HG03159 (cell line): ENCODE measurements at regions not wholly inside any gene's neighbourhood (a gene's known extent, or its start where the extent isn't known, plus 50 kb on each side); places are given as distances from the start of the nearest gene placed in this dataset.

ENCODE experiments used
- ATAC-seq: cut with Tn5 transposase; IDR thresholded peaks from one replicate; pipeline ENCODE4 v1.9.1; 2021; ENCODE audit warnings: mild to moderate bottlenecking, moderate library complexity; ENCODE audit not compliant: unreplicated experiment

DNA sequence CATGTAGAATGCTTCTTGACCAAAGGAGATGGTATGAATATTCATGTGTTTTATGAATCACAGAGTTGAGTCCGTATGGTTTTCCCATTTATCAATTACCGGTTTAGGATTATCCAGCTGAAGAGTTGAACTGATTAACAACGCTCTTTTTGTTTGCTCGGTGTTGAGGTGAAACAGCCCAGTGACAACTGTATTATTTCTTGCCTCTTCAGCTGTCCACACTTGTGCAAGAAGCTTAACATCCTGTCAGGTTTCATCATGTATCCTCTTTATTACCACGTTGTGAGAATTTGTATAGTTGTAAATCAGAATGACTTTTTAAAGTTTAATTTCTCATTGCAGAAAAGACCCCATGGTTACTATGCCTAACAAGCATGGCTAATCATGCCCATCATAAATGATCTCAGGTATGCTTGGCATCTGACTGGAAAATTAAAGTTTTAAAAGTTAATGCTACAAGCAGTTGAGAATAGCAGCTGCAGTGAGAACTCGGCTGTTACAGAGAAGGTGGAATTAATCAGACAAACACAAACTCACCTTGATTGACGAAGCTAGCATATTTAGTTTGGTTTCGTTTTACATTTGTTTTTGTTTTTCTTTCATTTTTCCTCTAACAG, 563.2 kb upstream of the ADGRL2 start:
- no peak for ATAC-seq

DNA sequence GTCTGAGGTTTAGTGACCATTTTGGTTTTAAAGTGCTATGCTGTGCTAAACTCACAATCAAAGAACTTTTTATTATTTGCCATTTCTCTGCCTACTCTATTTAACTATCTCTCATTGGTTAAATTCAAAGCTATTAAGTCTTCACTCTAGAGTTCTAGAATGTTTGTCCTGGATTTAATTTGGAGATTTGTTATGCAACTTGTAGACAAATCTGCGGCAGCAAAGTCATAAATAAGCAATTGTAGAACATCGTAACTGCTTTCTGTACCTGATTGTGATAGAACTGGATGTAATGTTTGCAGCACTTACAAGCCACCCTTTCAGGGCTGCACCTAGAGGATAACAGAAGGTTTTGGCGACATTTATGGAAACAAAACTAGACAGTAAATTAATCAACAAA, 566.5 kb upstream of the ADGRL2 start:
- ATAC-seq = no peak

DNA sequence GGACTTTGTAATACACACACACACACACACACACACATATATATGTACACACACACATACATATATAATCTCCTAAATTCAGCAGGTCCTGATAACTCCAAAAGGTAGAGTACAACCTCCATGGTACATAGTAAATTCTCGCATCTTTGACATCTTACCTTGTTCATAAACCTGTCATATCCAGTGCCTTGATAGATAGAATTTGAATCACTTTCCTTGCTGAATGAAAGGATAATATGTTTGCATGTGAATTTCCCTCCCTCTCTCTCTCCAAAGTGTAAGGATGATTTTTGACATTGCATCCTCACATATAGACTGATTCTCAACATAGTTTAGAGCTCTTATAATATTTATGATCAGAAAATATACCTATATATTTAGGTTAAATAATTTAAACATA, 567.1 kb upstream of the ADGRL2 start:
- ATAC-seq = no peak

DNA sequence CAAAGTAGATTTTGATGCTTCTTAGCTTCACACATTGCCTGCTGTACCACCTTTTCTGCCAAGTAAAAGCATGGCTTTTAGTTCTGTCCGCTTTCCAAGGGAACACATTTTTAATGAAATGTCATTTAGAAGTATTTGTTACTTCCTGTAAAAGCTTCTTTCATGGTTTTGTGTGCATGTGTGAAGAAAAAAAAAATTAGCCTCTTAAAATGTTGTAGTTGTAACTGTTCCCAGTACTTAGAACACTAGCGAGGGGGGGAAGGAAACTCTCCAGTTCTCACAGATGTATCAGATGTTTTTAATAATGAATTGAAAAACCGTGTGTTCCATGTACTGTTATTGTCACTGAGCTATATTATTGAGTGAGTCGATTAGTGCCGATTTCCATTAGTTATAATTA, 568.3 kb upstream of the ADGRL2 start:
- no peak for ATAC-seq

DNA sequence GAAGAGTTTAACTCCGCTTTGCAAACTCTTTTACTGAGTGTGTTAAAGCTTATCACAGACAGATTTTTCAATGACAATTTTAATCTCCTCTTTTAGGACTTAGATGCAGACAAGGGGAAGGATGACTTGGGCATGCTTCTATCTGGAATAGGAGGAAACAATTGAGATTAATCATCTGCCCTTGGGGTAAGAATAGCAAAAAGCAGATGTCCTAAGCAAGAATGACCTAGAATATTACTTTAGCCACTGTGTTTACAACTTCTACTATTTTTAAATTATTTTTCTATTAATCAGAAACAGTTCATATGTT, 569.0 kb upstream of the ADGRL2 start:
- no peak for ATAC-seq

DNA sequence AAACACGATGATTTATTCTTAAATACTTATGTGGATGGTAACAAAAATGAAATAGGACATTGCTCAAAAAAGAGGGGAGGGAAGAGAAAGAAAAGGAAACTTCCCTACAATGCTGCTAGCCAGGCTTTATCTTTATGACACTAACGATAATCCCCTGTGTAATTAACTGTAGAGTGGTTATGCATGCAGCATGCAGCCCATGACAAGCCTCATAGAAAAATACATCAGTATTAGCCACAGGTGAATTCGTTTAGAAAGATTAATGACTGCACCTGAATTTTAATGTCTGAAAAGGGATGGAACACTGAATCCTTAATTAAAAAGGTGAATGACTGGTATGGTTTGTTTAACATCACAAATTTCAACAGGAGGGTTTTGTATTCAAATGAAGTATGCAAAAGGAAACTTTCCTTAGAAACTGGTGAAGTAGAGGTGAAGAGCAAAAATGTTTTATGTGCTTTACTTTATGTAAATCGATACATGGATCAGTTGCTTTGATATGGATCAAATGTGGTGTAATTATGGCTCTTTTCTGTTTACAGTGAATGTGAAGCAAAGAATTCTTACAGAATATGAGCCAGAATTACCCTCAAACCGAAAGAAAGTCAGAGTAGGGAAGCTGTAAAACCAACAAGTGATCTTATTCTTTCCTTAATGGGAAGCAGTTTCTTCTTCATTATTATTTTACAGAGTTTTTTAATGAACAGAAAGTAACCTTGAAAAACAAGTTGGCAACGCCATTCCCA, 569.6 kb upstream of the ADGRL2 start:
- no peak for ATAC-seq

DNA sequence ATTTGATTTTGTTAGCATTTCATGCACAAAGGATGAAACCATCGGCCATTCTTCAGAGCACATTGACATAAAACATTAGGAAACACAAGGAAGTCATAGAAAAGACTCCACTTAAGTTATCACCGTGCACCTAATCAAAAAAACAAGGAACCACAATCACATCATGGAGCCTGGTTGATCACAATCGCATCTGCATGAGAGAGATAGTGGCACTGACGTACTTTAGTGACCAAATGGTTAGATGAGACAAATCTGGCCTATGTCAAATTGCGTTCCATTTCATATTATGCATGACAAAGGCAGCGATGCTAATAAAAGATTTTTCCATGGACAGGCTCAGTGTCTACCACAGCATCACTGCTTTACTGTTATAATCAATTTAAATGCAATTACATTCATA, 571.8 kb upstream of the ADGRL2 start:
- no peak for ATAC-seq

DNA sequence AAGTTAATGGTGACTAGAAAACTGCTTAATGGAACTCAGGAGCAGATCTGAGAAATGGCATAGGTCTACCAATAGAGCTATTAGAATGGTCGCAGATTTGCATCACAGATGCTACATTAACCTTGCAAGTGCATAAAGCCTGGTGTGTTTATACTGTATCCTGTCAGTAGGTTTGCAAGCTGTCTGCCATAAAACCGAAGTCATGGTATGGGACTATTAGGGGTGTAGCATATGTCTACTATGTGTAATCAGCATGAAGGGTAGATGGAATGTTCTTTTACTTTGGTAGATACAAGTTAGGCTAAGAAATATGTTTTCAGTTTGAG, 574.2 kb upstream of the ADGRL2 start:
- no peak for ATAC-seq

DNA sequence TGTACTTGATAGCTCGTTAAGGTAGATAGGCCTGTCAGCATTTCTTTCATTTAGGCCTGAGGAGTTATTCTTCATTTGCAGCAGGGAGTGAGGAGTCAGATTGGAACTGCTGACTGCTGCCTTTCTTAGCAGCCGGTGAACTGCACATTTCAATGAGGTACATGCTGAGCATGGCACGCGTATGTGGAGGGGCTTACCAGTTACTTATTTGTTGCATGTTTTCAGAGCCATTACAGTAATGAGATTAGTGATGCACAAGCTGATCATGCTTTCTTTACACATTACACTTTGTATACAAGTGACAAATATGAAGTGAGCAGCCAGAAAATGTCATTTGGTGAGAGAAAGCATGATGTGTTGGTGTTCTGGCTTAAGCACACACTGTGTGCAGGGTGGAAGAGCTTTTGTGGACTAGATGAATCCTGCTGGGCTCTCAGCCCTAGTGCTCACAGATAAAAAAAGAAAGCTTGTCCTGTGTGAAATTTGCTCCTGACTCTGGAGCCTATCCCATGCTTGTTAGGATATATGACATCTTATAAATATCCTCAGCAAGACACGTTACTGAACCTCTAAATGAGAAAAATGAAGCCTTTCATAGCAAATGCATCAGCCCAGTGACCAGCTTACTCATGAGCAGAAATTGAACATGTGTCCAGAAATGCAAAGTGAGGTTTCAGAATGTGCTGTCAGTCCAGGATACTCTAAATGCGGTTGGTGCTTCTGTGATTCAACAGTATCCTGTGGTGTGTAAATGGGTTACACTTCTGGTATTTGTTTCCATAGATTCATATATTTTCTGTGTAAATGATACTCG, 574.7 kb upstream of the ADGRL2 start:
- ATAC-seq = no peak

DNA sequence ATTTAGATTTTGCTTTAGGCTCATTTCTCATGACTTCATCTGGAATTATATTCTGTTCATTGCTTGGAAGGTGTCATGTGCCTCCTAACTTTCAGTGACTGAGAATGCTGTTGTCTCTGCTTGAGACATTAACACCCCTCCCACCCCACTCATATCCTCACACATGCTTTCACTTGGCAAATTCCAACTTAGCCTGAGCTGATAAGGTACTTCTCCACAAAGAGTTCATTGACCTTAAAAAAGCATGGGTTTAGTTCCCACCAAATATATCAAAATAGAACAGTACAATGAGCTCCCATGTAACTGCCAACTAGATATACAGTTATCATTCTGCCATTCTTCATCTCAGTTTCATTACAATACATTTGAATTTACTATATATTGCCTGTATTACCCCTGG, 576.5 kb upstream of the ADGRL2 start:
- ATAC-seq = no peak

DNA sequence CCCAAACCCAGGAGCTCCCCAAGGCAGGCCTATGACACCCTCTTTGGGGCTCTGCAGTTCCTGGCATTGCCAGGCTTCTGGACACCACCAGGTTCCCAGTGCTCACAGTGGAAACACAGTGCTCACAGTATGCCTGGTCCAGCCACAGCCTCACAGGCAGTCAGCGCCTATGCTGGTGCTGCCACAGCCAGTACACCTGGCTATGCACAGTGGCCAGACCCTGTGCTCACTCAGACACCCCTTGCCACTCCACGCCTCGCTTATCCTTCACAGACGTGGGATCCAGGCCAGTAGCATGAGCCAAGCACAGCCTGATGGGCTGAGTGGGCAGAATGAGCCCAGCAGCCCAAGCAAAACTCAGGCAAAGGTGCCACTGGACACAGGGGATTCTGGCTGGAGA, 579.2 kb upstream of the ADGRL2 start:
- no peak for ATAC-seq

DNA sequence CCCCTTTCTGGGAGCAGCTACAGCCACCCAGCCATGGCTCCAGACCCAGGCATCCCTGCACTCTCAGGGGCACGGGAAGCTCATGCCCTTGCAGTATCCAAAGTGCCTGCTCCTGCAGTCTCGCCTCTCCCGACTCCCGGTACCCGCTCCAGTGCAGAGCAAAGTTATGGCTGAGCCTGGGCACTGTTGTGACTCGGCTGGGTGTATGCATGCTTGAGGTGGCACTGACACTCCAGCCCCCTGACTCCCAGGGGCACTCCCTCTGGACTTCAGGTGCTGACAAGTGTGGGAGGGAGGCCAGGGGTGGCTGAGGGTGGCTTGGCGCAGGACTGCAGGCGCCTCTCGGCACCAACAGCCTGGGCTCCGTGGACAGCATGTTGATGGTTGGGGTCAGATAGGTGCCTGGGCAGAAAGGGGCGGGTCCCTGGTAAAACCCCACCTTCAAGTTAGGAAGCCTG, 580.1 kb upstream of the ADGRL2 start:
- no peak for ATAC-seq

DNA sequence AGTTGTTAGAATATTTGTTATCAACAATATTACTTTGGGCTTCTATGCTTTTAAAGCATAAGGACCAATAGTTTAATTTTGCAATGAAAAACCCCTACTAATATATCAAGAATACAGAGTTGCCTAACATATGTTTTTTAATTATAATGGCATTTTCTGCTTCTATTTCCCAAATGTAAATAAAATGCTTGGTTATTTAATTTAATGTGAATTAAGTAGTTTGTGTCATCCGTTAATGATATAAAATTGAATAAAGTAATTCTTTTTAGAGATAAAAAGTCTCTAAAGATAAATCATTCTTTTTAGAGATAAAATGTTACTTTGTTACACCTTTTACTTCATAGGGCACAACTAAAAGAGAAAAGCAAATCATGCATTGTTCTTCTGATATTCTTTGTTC, 583.7 kb upstream of the ADGRL2 start:
- ATAC-seq = no peak

DNA sequence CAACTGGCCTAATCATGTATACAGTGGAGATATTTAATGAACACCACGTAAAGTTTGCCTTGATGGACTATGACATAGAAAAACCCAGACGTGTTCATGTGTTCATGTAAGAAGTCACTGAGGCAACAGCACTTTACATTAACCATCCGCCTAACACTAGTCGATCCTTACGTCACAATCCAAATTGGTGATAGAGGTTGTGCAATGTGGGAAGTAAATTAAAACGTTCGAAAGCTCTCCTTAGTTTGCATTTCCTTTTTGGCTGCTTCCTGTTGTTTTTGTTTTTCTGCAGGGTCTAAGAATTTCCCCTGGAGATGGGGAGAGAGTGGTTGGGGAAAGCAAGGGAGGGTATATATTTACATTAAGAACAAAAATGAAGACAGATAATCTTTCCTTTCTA, 587.5 kb upstream of the ADGRL2 start:
- ATAC-seq = no peak

DNA sequence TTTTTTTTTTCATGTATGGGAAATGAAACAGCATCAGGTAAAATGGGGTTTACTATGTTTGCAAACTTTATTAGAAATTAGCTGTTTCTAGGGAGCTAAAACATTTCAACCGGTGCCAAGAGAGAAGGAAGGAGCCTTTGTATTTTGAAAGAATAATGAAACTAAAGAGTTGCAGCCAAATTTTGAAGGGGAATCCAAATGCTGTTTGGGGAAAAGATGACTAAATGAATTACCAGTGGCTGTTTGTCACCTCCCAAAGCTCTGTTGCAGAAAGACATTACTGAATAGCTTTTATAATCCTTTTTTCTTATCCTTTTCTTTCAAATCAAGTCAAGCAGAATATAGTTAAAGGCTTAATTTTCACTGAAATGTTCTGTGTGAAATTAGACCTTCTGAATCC, 591.3 kb upstream of the ADGRL2 start:
- no peak for ATAC-seq

DNA sequence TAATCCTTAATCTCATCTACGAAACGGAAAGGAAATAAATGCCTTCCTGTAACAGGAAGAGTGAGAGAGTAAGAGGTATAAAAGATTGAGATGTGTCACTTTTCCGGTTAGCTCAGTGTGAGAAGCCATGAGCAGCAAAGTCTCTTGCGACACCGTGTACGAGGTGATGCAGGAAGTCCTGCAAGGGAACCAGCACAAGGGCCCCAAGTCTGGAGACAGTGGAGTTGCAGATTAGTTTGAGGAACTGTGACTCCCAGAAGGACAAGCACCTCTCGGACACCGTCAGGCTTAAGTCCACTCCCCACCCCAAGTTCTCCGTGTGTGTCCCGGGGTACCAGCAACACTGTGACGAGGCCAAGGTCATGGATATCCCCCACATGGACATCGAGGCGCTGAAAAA, 592.3 kb upstream of the ADGRL2 start:
- no peak for ATAC-seq

DNA sequence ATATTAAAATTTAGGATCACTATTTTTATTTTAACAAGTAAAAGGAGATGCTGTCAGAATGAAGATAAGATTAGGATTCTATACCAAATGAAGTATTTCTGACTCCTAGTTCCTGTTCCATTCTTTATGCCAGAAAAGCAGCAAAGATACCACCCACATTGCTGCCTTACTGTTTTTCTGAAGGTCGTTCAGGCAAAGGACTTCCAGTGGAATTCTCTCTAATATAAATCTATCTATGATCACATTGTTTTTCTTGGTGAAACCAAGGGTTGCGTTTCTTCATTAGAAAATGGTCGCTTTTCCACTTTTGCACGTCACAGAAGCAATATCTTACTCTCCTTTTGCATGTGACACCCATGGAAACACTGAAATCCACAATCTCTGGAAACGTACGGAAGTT, 594.8 kb upstream of the ADGRL2 start:
- no peak for ATAC-seq

DNA sequence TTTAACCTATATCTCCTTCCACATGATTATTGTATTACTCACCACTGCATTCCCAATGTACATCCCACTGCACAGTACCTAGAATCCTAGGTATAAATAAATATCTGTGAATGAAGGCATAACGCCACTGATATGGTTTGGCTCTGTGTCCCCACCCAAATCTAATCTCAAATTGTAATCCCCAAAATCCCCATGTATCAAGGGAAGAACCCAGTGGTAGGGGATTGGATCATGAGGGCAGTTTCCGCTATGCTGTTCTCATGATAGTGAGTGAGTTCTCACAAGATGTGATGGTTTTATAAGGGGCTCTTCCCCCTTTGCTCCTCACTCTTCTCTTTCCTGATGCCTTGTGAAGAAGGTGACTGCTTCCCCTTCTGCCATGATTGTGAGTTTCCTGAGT, 599.0 kb upstream of the ADGRL2 start:
- ATAC-seq = no peak

DNA sequence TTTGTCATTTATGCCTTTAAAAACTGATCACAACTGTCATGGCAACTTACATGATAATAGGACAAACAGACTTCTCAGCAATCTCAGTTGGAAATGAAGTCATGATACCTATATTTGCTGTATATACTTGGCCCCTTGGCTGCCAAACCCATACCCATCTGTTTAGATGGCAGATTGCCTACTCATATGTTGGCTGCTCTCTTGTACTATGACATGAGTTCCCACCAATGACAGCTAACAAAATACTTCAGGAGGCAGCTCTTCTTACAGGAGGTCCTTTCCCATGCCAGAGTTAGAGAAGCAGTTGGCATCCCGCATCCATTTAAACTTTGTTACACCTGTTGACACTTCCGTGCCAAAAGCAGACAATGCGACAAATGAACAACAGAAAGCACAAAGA, 603.1 kb upstream of the ADGRL2 start:
- no peak for ATAC-seq

DNA sequence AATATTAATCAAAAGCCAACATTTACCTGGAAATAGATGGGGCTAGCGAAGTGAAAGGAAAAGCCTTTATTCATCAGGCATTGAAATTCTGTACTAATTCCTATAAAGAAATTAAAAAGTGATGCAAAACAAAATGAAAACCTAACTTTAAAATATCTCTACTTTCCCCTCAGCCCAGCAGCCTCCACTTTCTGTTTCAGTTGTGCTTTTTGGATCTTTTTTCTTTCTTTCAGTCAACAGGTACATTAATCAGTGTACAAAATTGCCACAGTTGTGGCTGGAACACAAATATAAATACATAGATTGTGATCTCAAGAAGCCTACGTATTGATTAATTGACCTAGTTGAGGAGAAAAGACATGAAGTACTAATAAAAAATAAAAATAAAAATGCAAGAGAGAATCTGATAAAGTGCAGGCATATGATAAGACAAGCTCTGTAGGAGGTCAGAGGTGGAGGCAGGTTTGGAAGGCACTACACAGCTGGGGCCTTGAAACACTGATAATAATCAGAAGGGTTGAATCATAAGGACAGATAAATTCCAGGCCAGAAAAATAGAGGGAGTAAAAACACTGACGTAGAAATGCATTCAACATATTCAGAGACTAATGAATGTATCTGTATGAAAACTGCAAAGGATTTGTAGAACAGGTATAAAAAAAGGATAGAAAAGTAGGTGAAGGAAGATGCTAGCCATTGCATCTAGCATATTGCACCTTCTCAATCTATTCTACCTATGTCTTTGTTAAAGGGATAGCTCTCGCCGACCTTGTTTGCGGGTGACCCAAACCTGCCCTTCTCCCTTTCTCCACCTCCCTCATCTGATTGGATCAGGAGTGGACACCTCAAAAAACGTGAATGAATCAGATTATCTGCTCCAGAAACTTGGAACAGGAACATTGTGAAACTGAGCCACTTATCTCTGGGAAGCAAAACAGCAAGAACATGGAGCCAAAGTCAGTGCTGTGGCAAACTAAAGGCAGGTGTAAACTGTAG, 607.8 kb upstream of the ADGRL2 start:
- ATAC-seq = no peak

DNA sequence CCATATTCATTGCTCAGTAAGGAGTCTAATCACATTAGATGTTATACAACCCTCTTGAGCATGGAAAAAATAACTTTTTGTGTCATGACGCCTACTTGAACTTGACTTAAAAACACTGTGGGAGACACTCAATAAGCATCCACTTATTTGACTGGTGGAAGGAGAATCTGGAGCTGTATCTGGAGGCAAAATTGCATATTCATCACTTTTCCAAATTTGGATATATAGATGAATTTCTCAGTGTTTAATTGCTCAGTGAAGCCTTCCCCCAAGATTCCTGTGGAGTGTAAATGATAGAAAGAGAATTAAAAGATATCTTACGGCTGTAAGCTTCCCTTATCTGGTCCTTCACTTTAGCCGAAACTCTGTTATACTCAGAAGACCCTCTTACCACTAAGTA, 610.7 kb upstream of the ADGRL2 start:
- ATAC-seq = no peak
